IMR-90 (cell line): ENCODE measurements at regions not wholly inside any gene's neighbourhood (a gene's known extent, or its start where the extent isn't known, plus 50 kb on each side); places are given as distances from the start of the nearest gene placed in this dataset.

Experiments
- ATAC-seq: fragments of 200-7000 bp; cut with Tn5 transposase; 2 replicates; pipeline ENCODE4 v1.9.1; 2020; ENCODE audit warnings: low read depth, mild to moderate bottlenecking, moderate library complexity
- BruUV-seq: library from RNA; stranded (reverse); fragments of 400-500 nt; replicated peaks from 2 replicates; lab custom pipeline; 2021; lab: Mats Ljungman, UMichigan
- CTCF ChIA-PET: fragments of 300-600 bp; formaldehyde crosslinking; extraction: SDS; loops from one replicate; lab custom pipeline; 2021; ENCODE audit warnings: antibody characterized with exemption; lab: Yijun Ruan, JAX
- POLR2A ChIA-PET: fragments of 300-600 bp; sonication (Branson Sonifier 250); formaldehyde crosslinking; loops from one replicate; lab custom pipeline; 2022; ENCODE audit warnings: antibody characterized with exemption; ENCODE audit not compliant: unreplicated experiment; lab: Charles Lee
- DNase-seq: peaks from one replicate; pipeline ENCODE4 v3.0.0; 2013
- H2AFZ ChIP-seq: replicated peaks from 2 replicates; pipeline ENCODE3; 2013; ENCODE audit warnings: low read length, mild to moderate bottlenecking; ENCODE audit not compliant: poor library complexity
- H2AK5ac ChIP-seq: 2 replicates; pipeline ENCODE4 v1.6.1; 2013; ENCODE audit warnings: low read depth, low read length, inconsistent platforms
- H2AK9ac ChIP-seq: replicated peaks from 2 replicates; pipeline ENCODE3; 2013; ENCODE audit warnings: mild to moderate bottlenecking, low read depth, low read length, moderate library complexity; ENCODE audit not compliant: poor library complexity
- H2BK120ac ChIP-seq: 2 replicates; pipeline ENCODE4 v1.6.1; 2013; ENCODE audit warnings: low read depth, low read length, inconsistent platforms
- H2BK15ac ChIP-seq: 3 replicates; pipeline ENCODE4 v1.6.1; 2013; ENCODE audit warnings: low read depth, low read length, inconsistent platforms
- H2BK20ac ChIP-seq: 2 replicates; pipeline ENCODE4 v1.6.1; 2013; ENCODE audit warnings: low read depth, mild to moderate bottlenecking, inconsistent platforms, low read length, moderate library complexity
- H2BK5ac ChIP-seq: 2 replicates; pipeline ENCODE4 v1.6.1; 2013; ENCODE audit warnings: mild to moderate bottlenecking, low read depth, low read length, inconsistent platforms; ENCODE audit not compliant: poor library complexity, severe bottlenecking
- H3K14ac ChIP-seq: replicated peaks from 2 replicates; pipeline ENCODE4 v1.6.1; 2013; ENCODE audit warnings: low read depth, low read length, inconsistent platforms
- H3K18ac ChIP-seq: 2 replicates; pipeline ENCODE4 v1.6.1; 2013; ENCODE audit warnings: low read depth, low read length, control low read depth
- H3K23ac ChIP-seq: 2 replicates; pipeline ENCODE4 v1.6.1; 2013; ENCODE audit warnings: low read depth, low read length, inconsistent platforms
- H3K27ac ChIP-seq: 2 replicates; pipeline ENCODE4 v1.5.1; 2013; ENCODE audit warnings: mild to moderate bottlenecking, control low read depth, low read length; ENCODE audit not compliant: insufficient read depth
- H3K27me3 ChIP-seq: 2 replicates; pipeline ENCODE4 v1.6.1; 2013; ENCODE audit warnings: low read length; ENCODE audit not compliant: control insufficient read depth, insufficient read depth
- H3K36me3 ChIP-seq: 2 replicates; pipeline ENCODE4 v1.6.1; 2013; ENCODE audit warnings: low read length, mixed read lengths; ENCODE audit not compliant: control insufficient read depth, insufficient read depth
- H3K4ac ChIP-seq: 2 replicates; pipeline ENCODE4 v1.6.1; 2013; ENCODE audit warnings: low read depth, low read length, inconsistent platforms
- H3K4me1 ChIP-seq: 2 replicates; pipeline ENCODE4 v1.6.1; 2013; ENCODE audit warnings: low read length, mixed read lengths; ENCODE audit not compliant: control insufficient read depth, insufficient read depth
- H3K4me2 ChIP-seq: 2 replicates; pipeline ENCODE4 v1.6.1; 2013; ENCODE audit warnings: low read depth, mild to moderate bottlenecking, control low read depth, low read length, moderate library complexity
- H3K4me3 ChIP-seq: 2 replicates; pipeline ENCODE4 v1.5.1; 2013; ENCODE audit warnings: low read depth, mild to moderate bottlenecking, control low read depth, low read length, moderate library complexity; ENCODE audit not compliant: insufficient read depth
- H3K56ac ChIP-seq: 2 replicates; pipeline ENCODE4 v1.6.1; 2013; ENCODE audit warnings: low read length, inconsistent platforms; ENCODE audit not compliant: insufficient read depth; ENCODE audit errors: extremely low read depth
- H3K79me1 ChIP-seq, 2 experiments: 2 replicates each; pipeline ENCODE4 v1.6.1; 2013; ENCODE audit warnings: low read length in 2 of 2, inconsistent platforms in 1 of 2, low read depth in 1 of 2
- H3K9ac ChIP-seq: 2 replicates; pipeline ENCODE4 v1.6.1; 2013; ENCODE audit warnings: low read depth, low read length, control low read depth
- H3K9me1 ChIP-seq: 2 replicates; pipeline ENCODE4 v1.6.1; 2013; ENCODE audit warnings: low read length, inconsistent platforms; ENCODE audit not compliant: insufficient read depth
- H3K9me3 ChIP-seq: 2 replicates; pipeline ENCODE4 v1.6.1; 2013; ENCODE audit warnings: low read length; ENCODE audit not compliant: control insufficient read depth, insufficient read depth
- H4K20me1 ChIP-seq: 2 replicates; pipeline ENCODE4 v1.6.1; 2013; ENCODE audit warnings: low read length, inconsistent platforms; ENCODE audit not compliant: insufficient read depth
- H4K5ac ChIP-seq: 2 replicates; pipeline ENCODE4 v1.6.1; 2013; ENCODE audit warnings: mild to moderate bottlenecking, low read depth, low read length, control low read depth
- H4K8ac ChIP-seq, 2 experiments: 2 replicates each; pipeline ENCODE4 v1.6.1; 2013; ENCODE audit warnings: low read depth in 2 of 2, low read length in 2 of 2, control low read depth in 1 of 2, inconsistent platforms in 1 of 2
- H4K91ac ChIP-seq: 2 replicates; pipeline ENCODE4 v1.6.1; 2013; ENCODE audit warnings: low read depth, low read length, inconsistent platforms; ENCODE audit not compliant: insufficient read depth
- BHLHE40 ChIP-seq: fragments of 150-350 bp; IDR thresholded peaks from 2 replicates; pipeline ENCODE4 v1.6.1; 2016; ENCODE audit warnings: mild to moderate bottlenecking, low read depth, low read length
- CEBPB ChIP-seq: IDR thresholded peaks from 2 replicates; pipeline ENCODE4 v1.6.1; 2012; ENCODE audit warnings: low read depth, low read length, improper control_type of control experiment
- CHD1 ChIP-seq: IDR thresholded peaks from 2 replicates; pipeline ENCODE4 v1.6.1; 2012; ENCODE audit warnings: low read depth, low read length, improper control_type of control experiment
- CTCF ChIP-seq: conservative IDR thresholded peaks from 2 replicates; pipeline ENCODE4 v1.5.1; 2012; ENCODE audit warnings: mild to moderate bottlenecking, low read depth, low read length, improper control_type of control experiment
- ELK1 ChIP-seq: fragments of 150-350 bp; IDR thresholded peaks from 2 replicates; pipeline ENCODE4 v1.6.1; 2016; ENCODE audit warnings: low read depth, mild to moderate bottlenecking, low read length, moderate library complexity, borderline replicate concordance
- FOS ChIP-seq: fragments of 150-350 bp; IDR thresholded peaks from 2 replicates; pipeline ENCODE4 v1.6.1; 2016; ENCODE audit warnings: low read depth, low read length
- MAFK ChIP-seq: IDR thresholded peaks from 2 replicates; pipeline ENCODE4 v1.6.1; 2012; ENCODE audit warnings: low read depth, low read length, improper control_type of control experiment
- MAZ ChIP-seq: IDR thresholded peaks from 2 replicates; pipeline ENCODE4 v1.6.1; 2012; ENCODE audit warnings: low read depth, mild to moderate bottlenecking, low read length, improper control_type of control experiment, moderate library complexity, borderline replicate concordance
- MXI1 ChIP-seq: IDR thresholded peaks from 2 replicates; pipeline ENCODE4 v1.6.1; 2012; ENCODE audit warnings: low read depth, mild to moderate bottlenecking, low read length, moderate library complexity, borderline replicate concordance
- NFE2L2 ChIP-seq: fragments of 150-350 bp; IDR thresholded peaks from 2 replicates; pipeline ENCODE4 v1.6.1; 2016; ENCODE audit warnings: low read depth, mild to moderate bottlenecking, low read length
- POLR2A ChIP-seq: IDR thresholded peaks from 2 replicates; pipeline ENCODE4 v1.6.1; 2012; ENCODE audit warnings: mild to moderate bottlenecking, low read depth, low read length
- RAD21 ChIP-seq: IDR thresholded peaks from 2 replicates; pipeline ENCODE4 v1.6.1; 2012; ENCODE audit warnings: low read length, improper control_type of control experiment
- RCOR1 ChIP-seq: IDR thresholded peaks from 2 replicates; pipeline ENCODE4 v1.6.1; 2012; ENCODE audit warnings: mild to moderate bottlenecking, low read length, improper control_type of control experiment; ENCODE audit not compliant: insufficient replicate concordance
- RFX5 ChIP-seq: IDR thresholded peaks from 2 replicates; pipeline ENCODE4 v1.8.0; 2012; ENCODE audit warnings: low read depth, mild to moderate bottlenecking, low read length, moderate library complexity
- SMC3 ChIP-seq: fragments of 150-350 bp; IDR thresholded peaks from 2 replicates; pipeline ENCODE4 v1.6.1; 2016; ENCODE audit warnings: low read depth, mild to moderate bottlenecking, antibody characterized with exemption, low read length, moderate library complexity
- USF2 ChIP-seq: fragments of 150-350 bp; IDR thresholded peaks from 2 replicates; pipeline ENCODE4 v1.6.1; 2017; ENCODE audit warnings: mild to moderate bottlenecking, antibody characterized with exemption, low read length, low read depth
- WGBS, 2 experiments: methylation state at CpG; one replicate each; pipeline versions ENCODE4 v1.1.5 to v1.1.7; 2013; ENCODE audit warnings: missing lambda C conversion rate in 2 of 2; ENCODE audit not compliant: insufficient read length in 1 of 2; ENCODE audit errors: extremely low coverage in 2 of 2; 5-methylcytosine and 5-hydroxymethylcytosine counted together
- dilution Hi-C: fragments of 300-500 bp; cut with HindIII; formaldehyde crosslinking; loops from one replicate; pipeline ENCODE4 v1.14.3; 2018; ENCODE audit warnings: low sequenced_read_pairs; ENCODE audit not compliant: unreplicated experiment
- in situ Hi-C: fragments of 300-500 bp; cut with MboI; formaldehyde crosslinking; loops from 3 replicates; pipeline ENCODE4 v1.14.3; 2019; ENCODE audit warnings: low sequenced_read_pairs, inconsistent platforms, mixed read lengths
- intact Hi-C: fragments of 100-400 bp; cut with micrococcal nuclease; formaldehyde crosslinking; loops from 2 replicates; pipeline ENCODE4 v1.10.0; 2022

GRCh38 chr6:99093456-99094190, 145.9 kb upstream of the FBXL4 start:
- Histone ChIP-seq H2BK20ac (no peak overlapping the region), H4K5ac (no peak overlapping the region), H3K9ac (no peak overlapping the region), H4K20me1 (no peaks in the 10 kb centered on the region), H3K9me1 (no peaks in the 10 kb centered on the region), H3K79me1 (no peaks in the 10 kb centered on the region), H3K27ac (no peak overlapping the region), H2BK5ac (no peak overlapping the region), H3K9me3 (no peaks in the 10 kb centered on the region), H2AFZ (no peak overlapping the region), H3K18ac (no peak overlapping the region), H3K4me1 (no peaks in the 10 kb centered on the region), H4K91ac (no peak overlapping the region), H3K36me3 (no peaks in the 10 kb centered on the region), H3K27me3 (no peaks in the 10 kb centered on the region), H3K56ac (no peak overlapping the region), H3K23ac (no peak overlapping the region), H2AK5ac (no peak overlapping the region), H3K4me3 (no peak overlapping the region), H2BK15ac (no peak overlapping the region), H2BK120ac (no peak overlapping the region), H3K4ac (no peak overlapping the region), H2AK9ac (no peak overlapping the region), H3K4me2 (no peak overlapping the region), H3K14ac (no peak overlapping the region), H4K8ac (no peak overlapping the region)
- dilution Hi-C loops = no loop called here
- ATAC-seq (no peak), DNase-seq (no peak)
- ChIA-PET CTCF (no interaction called here), POLR2A (no interaction called here)
- TF ChIP-seq POLR2A (no peak), MAFK (no peak), CTCF (no peak), RCOR1 (no peak), NFE2L2 (no peak), SMC3 (no peak), RFX5 (no peak), RAD21 (no peak), CEBPB (no peak), USF2 (no peak), BHLHE40 (no peak), CHD1 (no peak), MAZ (no peak), ELK1 (no peak), FOS (no peak), MXI1 (no peak)
- in situ Hi-C loops = no loop called here
- WGBS, 2 experiments = 83% methylated on average over 4 of the region's 13 CpGs; no CpG with 5 or more reads in 1 of the 2 experiments
- intact Hi-C loops = no loop called here
- no TSS peak for BruUV-seq
